Heart left ventricle (tissue), 13 donors: ENCODE measurements at regions not wholly inside any gene's neighbourhood (a gene's known extent, or its start where the extent isn't known, plus 50 kb on each side); places are given as distances from the start of the nearest gene placed in this dataset.

Source experiments
- CTCF ChIP-seq, 12 donors: fragments of 200-600 bp; sonication (generic) in 4 of 12; IDR thresholded peaks; one replicate each; pipeline versions ENCODE4 v1.5.0 to v1.8.0; 2018 to 2022; ENCODE audit warnings: antibody characterized with exemption in 12 of 12, mild to moderate bottlenecking in 5 of 12
- POLR2A ChIP-seq, 2 donors: fragments of 450-650 bp; IDR thresholded peaks; one replicate each; pipeline ENCODE4 v1.6.1; 2017; ENCODE audit warnings: antibody characterized with exemption in 2 of 2, mild to moderate bottlenecking in 2 of 2, moderate library complexity in 2 of 2
- donor health status: ischemic (EF 13 %, LVEDD 7.1; RV severe dilation, severe dysfunction).
- donor health status: DM: no; HTN: yes; CAD: no.
- donor health status: DM: no; HTN: no; CAD: no.
- donor health status: ischemic (EF 25% LVEDD 6.9; RV normal size, moderate dysfunction).
- donor health status: ischemic (EF 25% LVEDD 5.7; RV mildly dilated, moderate dysfunction).
- donor health status: ischemic (EF 35%, LVEDD 5.7; RV mildly dilated, moderate dysfunction).
- donor health status: nonischemic (EF 11% LVEDD 7.7; RV severe dilation, severe dysfunction).
- donor health status: DM: yes; HTN: yes; CAD: no.
- donor health status: PGD.
- donor health status: ischemic (EF 29% LVEDD 5.4; RV normal size, mild dysfunction).
- donor health status: nonischemic (EF 23%, LVEDD 6.1; RV moderate dilation, normal function).

GRCh38 chr14:85934886-85935254 lies 404.9 kb downstream of the FLRT2 start:
- TF ChIP-seq CTCF (IDR thresholded peaks at IDR 0.05) (no peak), POLR2A (IDR thresholded peaks at IDR 0.05) (no peak)
